GM19025 (cell line): ENCODE measurements at regions not wholly inside any gene's neighbourhood (a gene's known extent, or its start where the extent isn't known, plus 50 kb on each side); places are given as distances from the start of the nearest gene placed in this dataset.
"Not testable (repeated sequence)": the region's sequence is repeated elsewhere in the genome, so short reads cannot be mapped to it uniquely, and the experiment has no call there.

Experiments
- ATAC-seq: cut with Tn5 transposase; IDR thresholded peaks from one replicate; pipeline ENCODE4 v1.9.1; 2021; ENCODE audit warnings: mild to moderate bottlenecking, low read depth, moderate library complexity; ENCODE audit not compliant: unreplicated experiment

GRCh38 chr1:206358771-206359170 lies 111.5 kb upstream of the IKBKE start:
- ATAC-seq: not testable (repeated sequence)

DNA sequence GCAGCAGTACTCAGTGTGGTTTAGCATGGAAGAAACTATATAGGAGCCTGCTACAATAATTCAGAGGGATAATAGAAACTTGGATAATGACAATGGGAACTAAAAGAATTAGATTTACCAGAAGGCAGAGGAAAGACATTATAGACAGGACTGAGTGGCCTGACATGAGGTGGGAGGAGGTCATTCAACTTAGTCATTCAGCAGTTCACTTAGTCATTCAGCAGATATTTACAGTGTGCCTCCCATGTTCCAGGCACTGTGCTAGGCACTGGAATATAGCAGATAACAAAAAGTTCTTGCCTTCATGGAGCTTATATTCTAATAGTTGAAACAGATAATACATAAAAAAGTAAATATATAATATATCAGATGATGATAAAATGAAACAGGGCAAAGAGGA lies 110.9 kb upstream of the IKBKE start:
- ATAC-seq: not testable (repeated sequence)

DNA sequence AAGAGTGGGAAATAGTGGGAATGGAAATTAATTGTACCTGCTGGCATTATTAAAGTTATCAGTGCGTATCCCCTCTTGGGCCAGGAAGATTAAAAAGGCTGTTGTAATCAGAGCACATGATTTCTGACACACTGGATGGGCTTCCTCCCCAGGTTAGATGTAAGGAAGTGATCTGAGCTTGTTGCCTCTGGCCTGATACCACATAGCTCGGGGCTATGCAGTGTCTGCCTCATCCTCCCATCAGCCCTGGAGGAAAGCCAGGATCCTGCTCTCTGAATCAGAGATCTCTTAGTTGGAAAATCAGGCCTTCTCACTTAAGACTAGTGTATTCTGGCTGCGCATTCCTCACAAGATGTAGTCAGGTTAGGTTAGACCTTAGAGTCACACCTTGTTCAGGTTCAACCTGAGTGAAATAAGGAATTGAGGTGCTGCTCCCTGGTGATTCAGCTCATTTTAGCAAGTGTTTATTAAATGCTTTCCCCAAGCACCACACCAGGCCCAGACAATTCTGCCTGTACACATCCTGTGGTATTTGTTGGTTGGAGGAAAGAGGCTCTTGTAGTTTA lies 108.2 kb upstream of the IKBKE start:
- not testable (repeated sequence) for ATAC-seq

DNA sequence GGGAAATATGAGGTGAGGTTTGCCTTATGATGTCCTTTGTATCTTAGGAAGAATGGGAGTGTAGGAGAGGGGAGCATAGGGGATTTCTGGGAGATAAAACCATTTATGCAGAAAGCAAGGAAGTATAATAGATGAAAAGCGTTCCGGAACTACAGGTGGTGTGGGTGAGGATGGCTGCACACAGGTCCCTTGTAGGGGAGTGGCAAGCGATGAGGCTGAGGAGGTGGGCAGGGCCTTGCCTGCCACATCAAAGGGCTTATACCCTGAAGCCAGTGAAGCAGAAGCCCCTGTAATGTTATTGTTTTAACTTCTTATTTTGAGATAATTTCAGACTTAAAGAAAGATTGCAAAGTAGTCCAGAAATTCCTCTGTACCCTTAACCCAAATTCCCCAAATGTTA lies 107.3 kb upstream of the IKBKE start:
- ATAC-seq: not testable (repeated sequence)

DNA sequence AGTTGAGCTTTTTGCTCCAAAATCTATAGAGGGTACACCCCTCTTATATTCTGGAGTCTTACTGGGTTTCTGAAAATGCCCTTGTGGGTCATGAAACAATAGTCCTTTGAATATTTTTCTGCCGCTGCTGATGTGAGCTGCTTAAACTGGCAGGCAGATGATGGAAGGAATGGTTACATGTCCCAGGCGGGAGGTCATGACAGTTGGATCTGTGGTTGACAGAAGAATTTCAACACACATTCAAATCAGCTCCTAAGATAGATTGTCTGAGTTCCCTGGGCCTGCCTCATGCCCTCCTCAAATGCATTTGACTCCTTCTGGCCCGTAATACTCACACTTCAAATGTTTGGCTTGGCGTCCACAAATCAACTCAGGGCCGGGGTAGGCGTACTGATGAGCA lies 105.0 kb upstream of the IKBKE start:
- ATAC-seq: not testable (repeated sequence)

- not testable (repeated sequence) for ATAC-seq
These were observed 104.1 kb upstream of the IKBKE start for GRCh38 chr1:206366131-206366530.

DNA sequence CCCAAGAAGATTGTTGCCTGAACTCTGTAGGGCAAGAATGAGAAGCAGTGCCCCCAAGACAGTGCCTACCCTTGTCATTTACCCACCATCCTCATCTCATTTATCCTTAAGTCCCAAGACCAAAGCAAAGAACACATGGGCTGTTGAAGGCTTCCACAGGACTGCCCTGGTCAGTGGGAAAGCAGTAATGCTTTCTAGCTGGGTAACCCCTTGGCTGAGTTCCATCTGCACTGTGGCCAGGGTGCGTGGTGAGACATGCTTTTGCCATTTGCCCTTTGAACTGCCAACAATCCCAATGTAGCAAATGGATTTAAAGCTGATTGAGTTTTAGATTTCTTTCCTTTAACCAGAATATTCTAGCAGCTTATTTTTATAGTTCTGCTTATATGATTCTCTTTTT lies 103.5 kb upstream of the IKBKE start:
- ATAC-seq: not testable (repeated sequence)

DNA sequence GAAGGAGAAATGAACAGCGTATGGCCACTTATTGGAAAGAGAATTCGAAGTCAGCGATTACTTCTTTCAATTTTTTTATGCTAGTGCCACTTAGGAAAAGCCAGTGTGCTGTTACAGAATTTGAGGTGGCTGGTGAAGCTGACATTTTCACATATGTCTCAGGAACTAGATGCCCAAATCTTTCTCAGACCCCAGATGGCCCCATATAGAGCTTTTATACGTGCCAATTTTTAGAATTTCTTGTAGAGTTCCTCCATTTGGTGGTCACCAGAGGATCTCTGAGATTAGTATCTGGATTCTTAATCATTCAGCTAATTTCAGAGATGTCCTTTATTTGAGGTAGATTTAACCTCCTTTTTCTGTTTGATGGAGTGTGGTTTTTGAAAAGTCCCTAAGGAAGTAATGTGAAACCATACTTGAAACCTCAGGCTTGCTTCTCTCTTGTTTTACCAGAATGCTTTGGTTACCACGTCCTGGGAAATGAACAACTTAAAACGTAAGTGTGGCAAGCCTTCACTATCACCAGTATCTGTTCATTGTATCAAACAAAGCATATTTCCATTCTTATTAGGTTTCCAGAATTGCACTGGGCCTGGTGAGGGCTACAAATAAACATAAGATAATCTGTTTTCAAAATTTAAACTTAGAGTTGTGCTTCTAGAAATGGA lies 102.2 kb upstream of the IKBKE start:
- not testable (repeated sequence) for ATAC-seq

DNA sequence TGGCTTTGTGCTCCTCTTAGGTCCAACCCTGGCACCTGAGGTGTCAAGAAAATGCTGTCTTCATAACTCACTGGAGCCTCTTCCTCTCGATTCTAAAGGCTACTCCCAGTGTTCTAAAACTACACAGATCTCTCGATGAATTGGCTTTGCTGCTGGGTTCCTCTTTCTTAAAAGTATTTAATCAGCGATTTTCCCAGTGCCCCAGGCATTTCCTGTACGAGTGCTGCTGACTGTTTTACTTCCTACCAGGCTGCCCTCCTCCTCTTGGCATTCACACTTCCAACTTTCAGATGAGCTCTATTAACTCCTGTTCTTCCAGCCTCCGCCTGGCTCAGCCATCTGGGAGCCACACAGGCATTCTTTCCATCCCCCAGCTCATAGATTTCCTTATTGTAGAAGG lies 95.6 kb upstream of the IKBKE start:
- ATAC-seq: not testable (repeated sequence)

DNA sequence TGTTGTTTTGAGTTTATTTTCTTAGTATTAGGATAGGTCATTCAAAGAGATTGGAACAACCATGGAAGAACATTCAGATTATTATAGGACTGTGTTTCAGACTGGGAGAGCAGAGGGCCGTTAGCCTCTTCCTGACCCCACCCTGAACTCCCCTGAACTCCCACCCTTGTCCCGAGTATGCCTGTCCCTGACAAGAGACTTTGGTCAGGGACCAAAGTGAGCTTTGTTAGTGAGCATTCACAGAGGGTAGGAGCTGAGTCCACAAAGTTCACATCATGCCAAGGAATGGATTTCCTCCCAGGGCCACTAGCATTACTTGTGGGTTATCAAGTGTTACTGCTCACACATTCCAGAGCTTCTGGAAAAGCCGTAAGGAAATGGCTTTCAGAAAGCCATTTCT lies 94.7 kb upstream of the IKBKE start:
- not testable (repeated sequence) for ATAC-seq

GRCh38 chr1:206378506-206378905 lies 91.8 kb upstream of the IKBKE start:
- not testable (repeated sequence) for ATAC-seq

DNA sequence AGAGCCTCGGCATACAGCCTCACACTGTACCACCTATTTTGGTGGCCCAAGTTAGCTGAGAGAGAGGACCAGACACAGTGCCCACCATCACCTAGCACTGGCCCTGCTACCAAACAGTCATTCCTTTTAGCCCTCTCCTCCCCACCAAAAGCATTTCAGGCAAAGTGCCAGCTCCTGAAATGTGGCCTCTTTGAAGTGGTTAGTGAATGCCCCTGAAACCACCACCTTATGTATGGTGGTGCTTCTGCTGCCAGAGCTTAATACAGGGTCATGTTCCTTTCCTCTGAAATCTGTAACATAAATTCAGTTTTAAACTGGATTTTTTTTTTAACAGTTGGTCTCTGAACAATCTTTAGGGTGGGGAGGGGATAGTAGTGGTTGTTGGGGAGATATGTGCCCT lies 91.0 kb upstream of the IKBKE start:
- not testable (repeated sequence) for ATAC-seq

- ATAC-seq: not testable (repeated sequence)
These were observed 90.0 kb upstream of the IKBKE start for GRCh38 chr1:206380163-206380790.

- ATAC-seq: not testable (repeated sequence)
These were observed 89.3 kb upstream of the IKBKE start for GRCh38 chr1:206380791-206381610.

- ATAC-seq: not testable (repeated sequence)
These were observed 86.1 kb upstream of the IKBKE start for GRCh38 chr1:206384029-206384807.

DNA sequence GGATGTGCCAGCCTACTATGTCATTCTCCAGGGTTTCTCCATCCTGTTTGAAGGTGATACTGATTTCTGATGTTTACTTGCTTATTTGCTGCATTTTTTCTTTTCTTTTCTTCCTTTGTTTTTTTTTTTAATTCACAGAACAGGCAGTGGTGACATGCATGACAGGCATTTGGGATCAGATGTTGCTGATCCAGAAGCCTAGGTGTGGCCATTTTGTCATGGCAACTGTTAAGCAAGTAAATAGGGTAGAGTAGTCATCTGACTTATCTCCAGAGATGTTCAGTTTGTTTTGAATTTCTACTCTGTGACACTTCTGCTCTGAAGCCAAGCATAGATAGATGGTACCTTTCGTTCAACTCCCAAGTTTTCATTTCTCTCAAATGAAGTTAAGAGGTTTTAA lies 85.4 kb upstream of the IKBKE start:
- ATAC-seq: not testable (repeated sequence)

DNA sequence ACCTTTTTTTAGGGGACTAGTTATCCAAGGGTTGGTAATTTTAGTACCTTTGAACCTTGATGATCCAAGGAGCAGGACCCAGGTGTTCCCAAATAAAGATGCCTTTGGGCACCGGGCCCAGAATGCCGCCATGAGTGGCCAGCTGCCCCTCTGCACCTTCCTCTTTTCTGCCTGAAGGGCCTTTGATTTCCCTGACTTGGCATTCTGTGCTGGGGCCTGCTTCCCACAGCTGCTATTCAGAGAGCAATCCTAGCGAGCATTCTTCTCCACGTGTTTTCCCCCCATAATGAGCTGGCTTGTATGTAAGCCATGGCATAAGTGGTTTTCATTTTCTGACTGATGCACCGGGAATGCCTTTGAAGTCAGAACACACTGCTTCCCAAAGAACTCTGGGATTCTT lies 82.6 kb upstream of the IKBKE start:
- ATAC-seq: not testable (repeated sequence)

GRCh38 chr1:206391903-206392302 lies 78.4 kb upstream of the IKBKE start:
- ATAC-seq: not testable (repeated sequence)

DNA sequence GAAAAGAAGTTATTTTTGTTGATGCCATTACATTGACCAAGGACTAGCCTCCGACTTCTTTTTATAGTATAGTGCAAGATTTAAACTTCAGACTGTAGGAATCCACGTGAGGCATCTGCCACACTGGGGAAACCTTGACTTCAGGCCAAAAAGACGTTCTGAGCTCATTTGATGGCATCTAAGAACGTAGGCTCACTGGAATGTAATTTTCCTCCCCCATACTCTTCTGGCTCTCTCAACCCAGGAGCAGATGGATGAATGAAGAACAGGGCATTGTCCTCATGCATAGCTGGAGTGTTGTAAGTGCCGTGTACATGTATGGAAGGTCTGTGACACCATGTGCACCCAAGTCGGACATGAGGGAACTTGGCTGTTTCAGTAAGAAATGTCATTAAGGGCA lies 72.8 kb upstream of the IKBKE start:
- ATAC-seq: not testable (repeated sequence)

GRCh38 chr1:206398261-206398660 lies 72.0 kb upstream of the IKBKE start:
- ATAC-seq: not testable (repeated sequence)
